ENCODE measurements at regions not wholly inside any gene's neighbourhood (a gene's known extent, or its start where the extent isn't known, plus 50 kb on each side); places are given as distances from the start of the nearest gene placed in this dataset.

- no peak for DNase-seq (ENCODE audit: low read depth in 3 of 3)
Observed at GRCh38 chr1:114342376-114342775, 168.6 kb downstream of the TRIM33 start.

- no peak for DNase-seq (ENCODE audit: low read depth in 3 of 3)
Observed at GRCh38 chr1:114341856-114342255, 169.1 kb downstream of the TRIM33 start.

- DNase-seq (ENCODE audit: low read depth in 3 of 3), result no peak
Observed at GRCh38 chr1:114341299-114341698, 169.7 kb downstream of the TRIM33 start.

GRCh38 chr1:114340892-114341291 lies 170.1 kb downstream of the TRIM33 start:
- no peak for DNase-seq (ENCODE audit: low read depth in 3 of 3)

DNA sequence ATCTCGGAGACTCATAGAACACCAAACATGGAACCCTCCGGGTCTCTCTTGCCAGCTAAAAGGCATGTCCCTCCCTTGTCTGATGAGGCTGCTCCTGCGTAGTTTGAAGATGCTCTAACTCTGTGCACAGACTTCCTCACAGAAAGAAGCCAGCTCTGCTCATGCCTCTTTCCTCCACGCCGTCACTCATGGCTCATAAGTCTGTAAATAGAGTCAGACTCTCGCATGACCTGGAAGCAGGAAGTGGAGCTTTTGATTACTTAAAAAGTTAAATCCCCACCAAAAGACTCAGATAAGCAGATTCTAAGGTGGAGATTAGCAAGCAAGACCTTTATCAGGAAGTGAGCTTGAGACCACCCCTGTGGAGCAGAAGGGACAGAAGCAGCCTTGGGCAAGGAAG lies 171.6 kb downstream of the TRIM33 start:
- DNase-seq (ENCODE audit: low read depth in 3 of 3), result no peak

- no peak for DNase-seq (ENCODE audit: low read depth in 3 of 3)
Observed at GRCh38 chr1:114338191-114338890, 172.7 kb downstream of the TRIM33 start.

- no peak for DNase-seq (ENCODE audit: low read depth in 3 of 3)
Observed at GRCh38 chr1:114337417-114337816, 173.6 kb downstream of the TRIM33 start.

GRCh38 chr1:114336360-114336759 lies 174.6 kb downstream of the TRIM33 start:
- no peak for DNase-seq (ENCODE audit: low read depth in 3 of 3)

DNA sequence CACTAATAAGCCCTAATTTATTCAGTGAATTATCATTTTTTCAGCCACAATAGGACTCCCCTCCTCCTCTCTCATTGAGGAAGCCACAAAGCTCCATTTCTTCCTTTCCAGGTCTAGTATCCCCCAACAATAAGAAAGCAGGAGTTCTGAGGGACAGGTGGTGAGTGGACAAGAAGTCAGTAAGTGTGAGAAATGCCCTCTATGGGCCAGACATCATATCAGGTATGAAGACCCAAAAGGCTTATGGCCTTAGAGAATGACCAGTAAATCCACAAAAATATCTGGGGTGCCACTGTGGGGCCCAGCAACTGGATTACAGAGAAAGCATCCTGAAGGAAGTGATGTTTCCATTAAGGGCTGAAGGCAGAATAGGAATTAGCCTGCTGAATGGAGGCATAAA lies 175.7 kb downstream of the TRIM33 start:
- DNase-seq (ENCODE audit: low read depth in 3 of 3), result no peak

DNA sequence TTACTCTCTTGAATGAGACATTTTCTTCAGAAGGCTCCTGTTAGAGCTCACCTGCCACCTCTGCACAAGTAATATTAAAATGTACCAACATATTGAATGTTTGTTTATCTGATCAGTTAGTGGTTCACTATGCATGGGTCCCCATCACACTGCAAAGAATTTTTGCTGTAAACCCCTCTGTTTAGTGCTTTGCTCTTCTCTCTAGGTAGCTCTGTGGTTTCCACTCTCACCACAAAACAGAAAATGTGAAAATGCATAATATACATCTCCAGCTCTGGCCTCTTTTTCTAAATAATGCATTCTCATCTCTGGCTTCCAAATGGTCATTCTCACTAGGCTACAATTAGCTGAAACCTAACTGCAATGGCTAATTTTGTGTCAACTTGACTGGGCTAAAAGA lies 176.7 kb downstream of the TRIM33 start:
- no peak for DNase-seq (ENCODE audit: low read depth in 3 of 3)

GRCh38 chr1:114333690-114334089 lies 177.3 kb downstream of the TRIM33 start:
- DNase-seq (ENCODE audit: low read depth in 3 of 3), result no peak

DNA sequence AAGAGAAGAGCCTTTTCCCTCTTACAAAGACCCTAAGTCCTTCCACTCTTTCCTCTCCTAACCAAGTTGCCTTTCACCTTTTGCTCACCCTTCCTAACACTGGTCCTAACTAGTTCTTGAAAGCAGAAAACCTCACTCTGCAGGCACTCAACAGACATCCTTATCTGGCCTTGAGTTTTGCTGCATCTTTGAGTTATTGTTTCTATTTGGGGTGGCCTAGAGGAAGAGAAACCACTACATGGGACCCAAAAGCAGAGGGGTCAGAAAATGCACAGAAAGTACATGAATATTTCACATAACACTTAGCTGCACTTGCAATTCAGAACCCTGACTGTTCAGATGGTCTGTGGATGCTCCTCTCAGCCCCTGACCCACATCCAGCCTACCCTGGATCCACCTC lies 178.3 kb upstream of the SYT6 start:
- no peak for DNase-seq (ENCODE audit: low read depth in 3 of 3)

GRCh38 chr1:114330451-114330983 lies 176.8 kb upstream of the SYT6 start:
- DNase-seq (ENCODE audit: low read depth in 3 of 3), result no peak

GRCh38 chr1:114328361-114328904 lies 174.8 kb upstream of the SYT6 start:
- no peak for DNase-seq (ENCODE audit: low read depth in 3 of 3)

- DNase-seq (ENCODE audit: low read depth in 3 of 3), result no peak
Observed at GRCh38 chr1:114324662-114324965, 170.9 kb upstream of the SYT6 start.

DNA sequence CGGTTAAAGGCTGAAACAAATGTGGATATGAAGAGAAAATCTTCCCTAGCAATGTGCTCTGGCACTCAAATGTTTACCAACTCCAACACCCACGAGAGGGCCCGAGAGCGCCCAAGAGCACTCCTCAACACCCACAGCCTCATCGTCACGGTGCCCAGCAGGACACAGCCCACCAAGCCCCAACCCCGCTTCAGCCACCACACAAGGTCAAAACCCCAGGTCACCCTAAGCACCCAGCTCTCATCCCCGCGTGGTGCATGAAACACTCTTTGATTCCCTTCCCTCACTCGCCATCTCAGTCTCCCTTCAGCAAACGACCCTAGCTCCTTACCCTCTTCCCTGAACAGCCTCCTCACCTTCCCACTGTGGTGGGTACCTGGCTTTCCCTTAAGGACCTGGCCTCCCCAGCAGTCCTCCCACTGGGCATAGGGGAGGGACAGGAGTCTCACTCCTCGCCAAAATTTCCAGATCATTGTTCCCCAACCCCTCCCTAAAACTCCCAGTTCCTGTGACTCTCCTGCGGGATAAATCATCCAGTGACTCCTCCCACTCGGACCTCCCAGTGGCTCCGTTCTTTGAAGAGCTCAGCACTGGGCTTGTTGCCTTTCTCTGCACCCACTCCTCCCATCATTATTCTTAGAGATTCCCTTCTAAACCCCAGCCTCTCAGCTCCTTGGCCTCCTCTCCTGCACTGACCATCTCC lies 170.4 kb upstream of the SYT6 start:
- DNase-seq (ENCODE audit: low read depth in 3 of 3), result no peak

DNA sequence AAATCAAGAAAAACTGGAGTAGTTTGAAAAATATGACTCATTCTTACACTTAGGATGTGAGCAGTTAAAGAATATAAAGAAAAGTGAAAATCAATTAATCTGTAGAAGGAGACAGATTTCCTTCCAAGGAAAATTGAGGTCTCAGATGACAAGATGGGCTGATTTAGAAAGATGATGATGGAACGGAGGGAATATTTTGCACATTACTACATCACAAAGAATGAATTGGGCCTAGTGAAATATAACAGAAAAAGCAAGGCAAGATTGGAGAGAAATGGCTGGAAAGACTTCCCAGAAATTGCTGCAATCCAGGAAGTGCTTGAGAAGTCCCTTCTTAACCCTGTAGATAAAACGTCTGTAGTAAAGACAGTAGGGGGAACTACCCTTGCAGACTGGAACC lies 169.1 kb upstream of the SYT6 start:
- no peak for DNase-seq (ENCODE audit: low read depth in 3 of 3)

DNA sequence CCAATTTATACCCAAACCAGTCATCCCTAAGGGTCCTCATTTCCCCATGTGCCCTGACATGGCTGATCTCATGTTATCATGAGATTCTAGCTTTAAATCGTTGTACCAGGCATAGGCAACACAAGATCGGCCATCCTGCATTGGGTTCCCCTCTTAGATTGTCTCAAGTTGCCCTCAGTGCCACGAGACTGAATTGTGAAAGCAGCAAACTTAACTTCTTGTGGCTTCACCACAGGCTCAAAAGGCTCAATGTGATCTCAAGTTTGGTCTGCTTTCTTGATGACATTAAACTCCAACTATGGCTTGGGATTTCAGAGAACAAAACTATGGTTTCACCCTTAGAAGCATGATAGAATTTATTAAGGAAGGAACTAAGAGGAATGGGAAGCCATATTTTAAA lies 168.5 kb upstream of the SYT6 start:
- DNase-seq (ENCODE audit: low read depth in 3 of 3), result no peak

GRCh38 chr1:114320586-114320985 lies 166.9 kb upstream of the SYT6 start:
- DNase-seq (ENCODE audit: low read depth in 3 of 3), result no peak

DNA sequence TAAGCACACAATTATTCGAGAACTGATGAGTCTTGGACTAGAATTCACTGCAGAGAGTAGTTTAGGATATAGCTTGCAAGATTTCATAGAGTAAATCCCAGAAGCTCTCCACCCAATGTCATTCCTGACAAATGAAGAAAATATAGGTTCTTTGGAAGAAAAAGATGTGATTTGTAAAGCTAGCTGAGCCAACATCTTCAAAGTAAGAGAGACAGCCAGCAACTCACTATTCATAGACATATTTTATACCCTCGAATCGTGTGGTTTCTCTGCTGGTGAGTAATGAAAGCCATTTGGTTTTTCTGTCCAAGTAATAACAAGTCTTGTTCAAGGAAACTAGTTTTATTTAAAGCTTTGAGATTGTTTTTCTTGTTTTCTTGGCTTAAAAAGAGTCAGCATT lies 165.7 kb upstream of the SYT6 start:
- no peak for DNase-seq (ENCODE audit: low read depth in 3 of 3)

- DNase-seq (ENCODE audit: low read depth in 3 of 3), result no peak
Observed at GRCh38 chr1:114318961-114319360, 165.3 kb upstream of the SYT6 start.

DNA sequence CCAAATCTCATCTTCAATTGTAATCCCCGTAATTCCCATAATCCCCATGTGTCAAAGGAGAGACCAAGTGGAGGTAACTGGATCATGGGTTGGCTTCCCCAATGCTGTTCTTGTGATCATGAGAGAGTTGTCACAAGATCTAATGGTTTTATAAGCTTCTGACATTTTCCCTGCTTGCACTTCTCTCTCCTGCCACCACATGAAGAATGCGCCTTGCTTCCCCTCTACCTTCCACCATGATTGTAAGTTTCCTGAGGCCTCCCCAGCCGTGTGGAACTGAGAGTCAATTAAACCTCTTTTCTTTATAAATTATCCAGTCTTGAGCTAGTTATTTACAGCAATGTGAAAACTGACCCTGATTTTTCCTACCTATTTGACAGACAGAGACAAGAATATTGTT lies 162.5 kb upstream of the SYT6 start:
- no peak for DNase-seq (ENCODE audit: low read depth in 3 of 3)

- no peak for DNase-seq (ENCODE audit: low read depth in 3 of 3)
Observed at GRCh38 chr1:114315631-114316030, 162.0 kb upstream of the SYT6 start.

All from stimulated activated CD4-positive, alpha-beta T cell treated with anti-CD3 and anti-CD28 coated beads, TNF-alpha, amount 100 ng/mL, for 24 hours (primary cell).